GM12878 (cell line): ENCODE measurements at regions not wholly inside any gene's neighbourhood (a gene's known extent, or its start where the extent isn't known, plus 50 kb on each side); places are given as distances from the start of the nearest gene placed in this dataset.

Experiments
- ATF2 ChIP-seq: IDR thresholded peaks from 2 replicates; pipeline ENCODE4 v1.6.1; 2012; ENCODE audit warnings: low read length, inconsistent platforms
- ATF7 ChIP-seq: fragments of 450-650 bp; IDR thresholded peaks from 2 replicates; pipeline ENCODE4 v1.6.1; 2016; ENCODE audit warnings: low read depth, mild to moderate bottlenecking
- BHLHE40 ChIP-seq, 2 experiments: fragments of 450-650 bp in 1 of 2; IDR thresholded peaks; 2 replicates each; pipeline ENCODE4 v1.6.1; 2011 to 2017; ENCODE audit warnings: low read depth in 2 of 2, borderline replicate concordance in 1 of 2, improper control_type of control experiment in 1 of 2, low read length in 1 of 2, mild to moderate bottlenecking in 1 of 2
- CHD1 ChIP-seq: IDR thresholded peaks from 2 replicates; pipeline ENCODE4 v1.6.1; 2012; ENCODE audit warnings: low read depth, low read length, improper control_type of control experiment
- CHD2 ChIP-seq: IDR thresholded peaks from 2 replicates; pipeline ENCODE4 v1.6.1; 2011; ENCODE audit warnings: low read depth, low read length, improper control_type of control experiment, borderline replicate concordance
- CHD4 ChIP-seq: fragments of 200-600 bp; sonication (generic); IDR thresholded peaks from 2 replicates; pipeline ENCODE4 v1.6.1; 2016; ENCODE audit warnings: mild to moderate bottlenecking
- CREB1 ChIP-seq: IDR thresholded peaks from 2 replicates; pipeline ENCODE4 v1.6.1; 2012; ENCODE audit warnings: low read depth, mild to moderate bottlenecking, inconsistent platforms
- DPF2 ChIP-seq: fragments of 450-650 bp; IDR thresholded peaks from 2 replicates; pipeline ENCODE4 v1.6.1; 2017; ENCODE audit warnings: mild to moderate bottlenecking
- GABPA ChIP-seq: IDR thresholded peaks from 2 replicates; pipeline ENCODE4 v1.6.1; 2014; ENCODE audit warnings: antibody characterized with exemption, low read depth, mild to moderate bottlenecking, inconsistent platforms
- IKZF1 ChIP-seq: fragments of 450-650 bp; conservative IDR thresholded peaks from 2 replicates; pipeline ENCODE4 v1.6.1; 2017; ENCODE audit warnings: antibody characterized with exemption, mild to moderate bottlenecking
- JUNB ChIP-seq: IDR thresholded peaks from 2 replicates; pipeline ENCODE4 v1.6.1; 2016; ENCODE audit warnings: antibody characterized with exemption, mild to moderate bottlenecking
- JUND ChIP-seq: IDR thresholded peaks from 2 replicates; pipeline ENCODE4 v1.6.1; 2012; ENCODE audit warnings: low read depth, mild to moderate bottlenecking, low read length, improper control_type of control experiment, moderate library complexity
- LARP7 ChIP-seq: fragments of 450-650 bp; IDR thresholded peaks from 2 replicates; pipeline ENCODE4 v1.6.1; 2017; ENCODE audit warnings: mild to moderate bottlenecking
- MEF2A ChIP-seq: IDR thresholded peaks from 2 replicates; pipeline ENCODE4 v1.6.1; 2011; ENCODE audit warnings: low read depth, mild to moderate bottlenecking, low read length, moderate library complexity; ENCODE audit not compliant: insufficient read depth
- NBN ChIP-seq: fragments of 450-650 bp; IDR thresholded peaks from 2 replicates; pipeline ENCODE4 v1.6.1; 2016
- NFIC ChIP-seq: IDR thresholded peaks from 2 replicates; pipeline ENCODE4 v1.6.1; 2012; ENCODE audit warnings: low read depth, mild to moderate bottlenecking, inconsistent platforms, low read length, moderate library complexity
- NR2F1 ChIP-seq: fragments of 450-650 bp; conservative IDR thresholded peaks from 2 replicates; pipeline ENCODE4 v1.6.1; 2017; ENCODE audit warnings: mild to moderate bottlenecking
- POLR2A ChIP-seq: IDR thresholded peaks from 2 replicates; pipeline ENCODE4 v1.6.1; 2011; ENCODE audit warnings: low read depth, mild to moderate bottlenecking, low read length
- SMC3 ChIP-seq: IDR thresholded peaks from 2 replicates; pipeline ENCODE4 v1.6.1; 2011; ENCODE audit warnings: low read length, improper control_type of control experiment, borderline replicate concordance
- SPI1 ChIP-seq: IDR thresholded peaks from 2 replicates; pipeline ENCODE4 v1.6.1; 2011; ENCODE audit warnings: low read depth, mild to moderate bottlenecking, low read length, moderate library complexity, borderline replicate concordance; ENCODE audit not compliant: insufficient read depth
- SRF ChIP-seq, 2 experiments: IDR thresholded peaks; 2 replicates each; pipeline ENCODE4 v1.6.1; 2011; ENCODE audit warnings: low read depth in 2 of 2, low read length in 2 of 2, mild to moderate bottlenecking in 1 of 2, moderate library complexity in 1 of 2
- TBL1XR1 ChIP-seq: IDR thresholded peaks from 2 replicates; pipeline ENCODE4 v1.6.1; 2012; ENCODE audit warnings: low read depth, low read length, improper control_type of control experiment
- TCF12 ChIP-seq: IDR thresholded peaks from 2 replicates; pipeline ENCODE4 v1.6.1; 2011; ENCODE audit warnings: low read depth, mild to moderate bottlenecking, low read length
- TCF7 ChIP-seq: IDR thresholded peaks from 2 replicates; pipeline ENCODE4 v1.6.1; 2014; ENCODE audit warnings: antibody characterized with exemption, borderline replicate concordance
- USF1 ChIP-seq: IDR thresholded peaks from 2 replicates; pipeline ENCODE4 v1.6.1; 2011; ENCODE audit warnings: borderline replicate concordance, low read depth, mild to moderate bottlenecking, moderate library complexity, mixed read lengths, low read length; ENCODE audit not compliant: insufficient read depth; ENCODE audit errors: extremely low read length
- WRNIP1 ChIP-seq: IDR thresholded peaks from 2 replicates; pipeline ENCODE4 v1.6.1; 2011; ENCODE audit warnings: low read depth, low read length, improper control_type of control experiment, borderline replicate concordance
- ZBTB33 ChIP-seq: fragments of 450-650 bp; IDR thresholded peaks from 2 replicates; pipeline ENCODE4 v1.6.1; 2017; ENCODE audit warnings: mild to moderate bottlenecking
- ZNF24 ChIP-seq: fragments of 450-650 bp; IDR thresholded peaks from 2 replicates; pipeline ENCODE4 v1.6.1; 2017; ENCODE audit warnings: antibody characterized with exemption, mild to moderate bottlenecking
- ZNF622 ChIP-seq: fragments of 450-650 bp; IDR thresholded peaks from 2 replicates; pipeline ENCODE4 v1.6.1; 2017; ENCODE audit warnings: mild to moderate bottlenecking, inconsistent platforms
- ZZZ3 ChIP-seq: IDR thresholded peaks from 2 replicates; pipeline ENCODE4 v1.6.1; 2011; ENCODE audit warnings: low read depth; ENCODE audit not compliant: control insufficient read depth, insufficient read length

DNA sequence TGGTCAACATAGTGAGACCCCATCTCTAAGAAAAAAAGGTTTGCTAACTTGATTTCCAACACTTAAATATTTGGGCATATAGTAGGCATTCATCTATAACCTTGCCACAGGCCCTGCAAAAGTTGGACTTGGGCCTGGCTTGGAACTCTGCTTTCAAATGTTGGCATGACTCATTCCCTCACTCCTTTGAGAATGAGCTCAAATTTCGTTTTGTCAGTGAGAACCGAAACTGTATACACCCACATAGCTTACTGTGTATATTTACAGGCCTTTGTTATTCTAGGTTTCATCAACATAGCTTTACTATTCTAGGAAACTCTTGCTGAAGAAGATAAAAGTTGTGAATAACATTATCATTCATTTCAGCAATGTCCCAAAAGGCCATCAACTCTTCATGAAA, 88.7 kb upstream of the ELOVL6 start (continued):
- TF ChIP-seq SMC3 (no peak), WRNIP1 (0 out of 2 replicates have a peak, but pooled peaks have one; percentile 58), TCF7 (no peak), SPI1 (no peak), NBN (no peak), ZNF24 (peak; percentile 61; the same call in 1 of the 2 replicates), CHD4 (no peak), NR2F1 (0 out of 2 replicates have a peak, but pooled peaks have one; percentile 33), ZBTB33 (no peak), CHD1 (no peak), USF1 (no peak), GABPA (0 out of 2 replicates have a peak, but pooled peaks have one; percentile 15), JUNB (peak; percentile 77), ATF2 (peak; percentile 84), NFIC (peak; percentile 70), JUND (0 out of 2 replicates have a peak, but pooled peaks have one; percentile 37), LARP7 (no peak), POLR2A (no peak), IKZF1 (peak; percentile 71), CREB1 (0 out of 2 replicates have a peak, but pooled peaks have one; percentile 24), BHLHE40 (IDR thresholded peaks at IDR 0.05; ENCODE audit: borderline replicate concordance in 1 of 2, low read depth in 2 of 2, low read length in 1 of 2) (0 out of 4 replicates have a peak, but pooled peaks of 1 of the 2 experiments have one; percentile 31), DPF2 (peak; percentile 93), CHD2 (peak; percentile 24; the same call in 1 of the 2 replicates), ATF7 (peak; percentile 82), ZNF622 (no peak), SRF (IDR thresholded peaks at IDR 0.05; ENCODE audit: low read depth in 2 of 2, low read length in 2 of 2) (no peak), TCF12 (0 out of 2 replicates have a peak, but pooled peaks have one; percentile 16), ZZZ3 (no peak), MEF2A (peak; percentile 93), TBL1XR1 (peak; percentile 60; the same call in 1 of the 2 replicates)
